Erythroblast (primary cell): ENCODE measurements at regions not wholly inside any gene's neighbourhood (a gene's known extent, or its start where the extent isn't known, plus 50 kb on each side); places are given as distances from the start of the nearest gene placed in this dataset.

Experiments used
- GATA1 ChIP-seq: IDR thresholded peaks from 2 replicates; pipeline ENCODE4 v1.6.1; 2011; ENCODE audit warnings: low read depth, mild to moderate bottlenecking, control low read depth, low read length, moderate library complexity
- POLR2A ChIP-seq: IDR thresholded peaks from 2 replicates; pipeline ENCODE4 v1.6.1; 2011; ENCODE audit warnings: mild to moderate bottlenecking, low read length

DNA sequence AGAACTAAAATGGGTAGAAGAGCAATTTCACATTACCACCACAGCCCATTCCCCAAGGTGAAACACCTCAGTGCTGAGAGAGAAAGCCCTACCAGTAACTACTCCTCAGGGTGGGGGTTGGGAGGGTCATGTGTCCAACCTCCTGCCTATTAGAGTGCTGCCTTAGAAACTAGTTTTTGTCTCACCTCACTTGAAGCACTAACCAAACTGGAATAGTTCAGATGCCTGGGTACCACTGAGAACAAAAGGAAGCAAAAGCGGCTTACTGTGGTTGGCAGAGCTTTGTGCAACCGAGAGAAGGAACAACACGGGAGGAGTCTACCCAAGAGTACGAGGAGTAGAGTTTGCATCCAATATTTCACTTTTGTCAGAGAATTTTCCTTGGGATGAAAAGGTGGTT, 1207.5 kb upstream of the ADGRL2 start:
- TF ChIP-seq POLR2A = no peak
- TF ChIP-seq GATA1 = no peak
